ENCODE measurements at regions not wholly inside any gene's neighbourhood (a gene's known extent, or its start where the extent isn't known, plus 50 kb on each side); places are given as distances from the start of the nearest gene placed in this dataset.

DNA sequence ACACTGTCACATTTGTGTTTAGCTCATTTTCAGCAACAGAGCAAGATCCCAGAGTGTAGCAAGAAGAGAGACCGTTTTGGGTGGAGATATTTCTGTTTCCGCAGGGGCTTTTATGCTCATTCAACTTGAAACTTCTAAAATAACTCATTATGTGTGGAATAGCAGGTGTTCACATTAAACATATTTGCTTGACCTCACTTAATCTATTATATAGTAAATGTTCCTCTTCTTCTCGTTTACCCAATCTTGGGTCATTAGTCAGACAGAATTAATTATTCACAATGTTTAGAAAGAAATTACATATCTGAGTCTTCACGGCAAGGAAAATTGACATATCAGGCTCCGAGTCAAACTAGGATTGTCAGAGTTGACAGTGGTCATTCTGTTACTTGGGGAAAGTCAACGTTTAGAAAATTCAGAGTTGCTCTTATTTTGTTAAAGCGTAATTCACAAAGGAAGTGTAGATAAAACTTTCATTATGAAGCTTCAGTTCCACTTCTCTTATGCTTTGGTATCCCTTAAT is 222.9 kb downstream of the TPRG1 start (continued):
- TF ChIP-seq DDX20 (tag; IDR thresholded peaks at IDR 0.05; ENCODE audit: low read depth) (no peak), LARP7 (IDR thresholded peaks at IDR 0.05) (no peak), SIN3B (IDR thresholded peaks at IDR 0.05; ENCODE audit: low read depth) (no peak)
- TF ChIP-seq, protein P1, sequence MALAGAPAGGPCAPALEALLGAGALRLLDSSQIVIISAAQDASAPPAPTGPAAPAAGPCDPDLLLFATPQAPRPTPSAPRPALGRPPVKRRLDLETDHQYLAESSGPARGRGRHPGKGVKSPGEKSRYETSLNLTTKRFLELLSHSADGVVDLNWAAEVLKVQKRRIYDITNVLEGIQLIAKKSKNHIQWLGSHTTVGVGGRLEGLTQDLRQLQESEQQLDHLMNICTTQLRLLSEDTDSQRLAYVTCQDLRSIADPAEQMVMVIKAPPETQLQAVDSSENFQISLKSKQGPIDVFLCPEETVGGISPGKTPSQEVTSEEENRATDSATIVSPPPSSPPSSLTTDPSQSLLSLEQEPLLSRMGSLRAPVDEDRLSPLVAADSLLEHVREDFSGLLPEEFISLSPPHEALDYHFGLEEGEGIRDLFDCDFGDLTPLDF (CRISPR knock-in tag; IDR thresholded peaks at IDR 0.05), result no peak

DNA sequence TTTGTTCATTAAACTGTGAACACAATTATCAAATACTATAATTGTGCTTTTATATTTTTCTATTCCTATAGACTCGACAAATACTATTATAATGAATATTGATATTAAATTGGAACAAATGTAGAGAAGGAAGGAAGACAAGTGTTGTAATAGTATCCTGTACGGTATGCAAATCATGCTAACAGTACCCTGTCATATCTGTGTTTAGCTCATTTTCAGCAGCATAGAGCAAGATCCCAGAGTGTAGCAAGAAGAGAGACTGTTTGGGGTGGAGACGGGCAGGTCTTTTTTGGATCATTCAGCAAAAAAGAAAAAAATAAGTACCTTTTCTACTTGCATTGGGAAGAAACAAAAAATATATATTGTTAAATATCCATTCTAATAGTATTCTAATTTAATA is 224.1 kb downstream of the TPRG1 start:
- DNase-seq (ENCODE audit: extremely low read depth in 1 of 4, low spot score in 3 of 4) (no peak), FAIRE-seq (no peak), ATAC-seq (no peak)
- no peaks in the 10 kb centered on the region for H3K36me3 ChIP-seq (ENCODE audit: control insufficient read depth, insufficient read depth, low read length)
- intact Hi-C loops (cut with micrococcal nuclease) (no loop called here), in situ Hi-C loops (cut with MboI) (no loop called here)
- BruUV-seq (replicated peaks), result no TSS peak
- no peak overlapping the region for H3K4me3 ChIP-seq
- no peak overlapping the region for H2AFZ ChIP-seq (ENCODE audit: low read depth, low read length)
- no peak overlapping the region for H3K27ac ChIP-seq (ENCODE audit: extremely low read depth, low read depth, low read length)
- no peaks in the 10 kb centered on the region for H3K9me3 ChIP-seq (replicated peaks; ENCODE audit: control insufficient read depth, insufficient read depth, low read depth, low read length)
- no peaks in the 10 kb centered on the region for H4K20me1 ChIP-seq (replicated peaks; ENCODE audit: control insufficient read depth, insufficient read depth, low read length)
- H3K9me1 ChIP-seq (ENCODE audit: control insufficient read depth, insufficient read depth, low read length), result no peaks in the 10 kb centered on the region
- whole genome bisulfite sequencing (ENCODE audit: insufficient coverage, low coverage, missing lambda C conversion rate), result 2% methylated on average over 3 of the region's 3 CpGs
- H3K79me2 ChIP-seq (ENCODE audit: control insufficient read depth, insufficient read depth, low read length), result no peaks in the 10 kb centered on the region
- ChIA-PET CTCF (ENCODE audit: low intra/inter-chr PET ratio) (no interaction called here), POLR2A (no interaction called here)
- no peaks in the 10 kb centered on the region for H3K27me3 ChIP-seq (ENCODE audit: control insufficient read depth in 2 of 2, insufficient read depth in 2 of 2, low read length in 2 of 2)
- H3K4me1 ChIP-seq (replicated peaks in 1 of 2; ENCODE audit: control insufficient read depth in 2 of 2, insufficient read depth in 2 of 2, low read length in 2 of 2), result no peaks in the 10 kb centered on the region
- H3K9ac ChIP-seq (ENCODE audit: insufficient read depth in 1 of 2, low read depth in 2 of 2, low read length in 2 of 2), result no peak overlapping the region
- H3K4me2 ChIP-seq (ENCODE audit: insufficient read depth, low read length), result no peak overlapping the region
- TF ChIP-seq, protein P2, sequence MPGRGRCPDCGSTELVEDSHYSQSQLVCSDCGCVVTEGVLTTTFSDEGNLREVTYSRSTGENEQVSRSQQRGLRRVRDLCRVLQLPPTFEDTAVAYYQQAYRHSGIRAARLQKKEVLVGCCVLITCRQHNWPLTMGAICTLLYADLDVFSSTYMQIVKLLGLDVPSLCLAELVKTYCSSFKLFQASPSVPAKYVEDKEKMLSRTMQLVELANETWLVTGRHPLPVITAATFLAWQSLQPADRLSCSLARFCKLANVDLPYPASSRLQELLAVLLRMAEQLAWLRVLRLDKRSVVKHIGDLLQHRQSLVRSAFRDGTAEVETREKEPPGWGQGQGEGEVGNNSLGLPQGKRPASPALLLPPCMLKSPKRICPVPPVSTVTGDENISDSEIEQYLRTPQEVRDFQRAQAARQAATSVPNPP (IDR thresholded peaks at IDR 0.05; ENCODE audit: borderline replicate concordance, insufficient read depth, insufficient read length), result no peak
- no peak for TF ChIP-seq TBL1XR1 (IDR thresholded peaks at IDR 0.05; ENCODE audit: low read length in 2 of 2)
- TF ChIP-seq NONO (IDR thresholded peaks at IDR 0.05; ENCODE audit: low read depth in 2 of 2, low read length in 1 of 2), result no peak
- no peak for TF ChIP-seq ILK (tag; IDR thresholded peaks at IDR 0.05; ENCODE audit: borderline replicate concordance, low read depth)
- TF ChIP-seq, protein P3, sequence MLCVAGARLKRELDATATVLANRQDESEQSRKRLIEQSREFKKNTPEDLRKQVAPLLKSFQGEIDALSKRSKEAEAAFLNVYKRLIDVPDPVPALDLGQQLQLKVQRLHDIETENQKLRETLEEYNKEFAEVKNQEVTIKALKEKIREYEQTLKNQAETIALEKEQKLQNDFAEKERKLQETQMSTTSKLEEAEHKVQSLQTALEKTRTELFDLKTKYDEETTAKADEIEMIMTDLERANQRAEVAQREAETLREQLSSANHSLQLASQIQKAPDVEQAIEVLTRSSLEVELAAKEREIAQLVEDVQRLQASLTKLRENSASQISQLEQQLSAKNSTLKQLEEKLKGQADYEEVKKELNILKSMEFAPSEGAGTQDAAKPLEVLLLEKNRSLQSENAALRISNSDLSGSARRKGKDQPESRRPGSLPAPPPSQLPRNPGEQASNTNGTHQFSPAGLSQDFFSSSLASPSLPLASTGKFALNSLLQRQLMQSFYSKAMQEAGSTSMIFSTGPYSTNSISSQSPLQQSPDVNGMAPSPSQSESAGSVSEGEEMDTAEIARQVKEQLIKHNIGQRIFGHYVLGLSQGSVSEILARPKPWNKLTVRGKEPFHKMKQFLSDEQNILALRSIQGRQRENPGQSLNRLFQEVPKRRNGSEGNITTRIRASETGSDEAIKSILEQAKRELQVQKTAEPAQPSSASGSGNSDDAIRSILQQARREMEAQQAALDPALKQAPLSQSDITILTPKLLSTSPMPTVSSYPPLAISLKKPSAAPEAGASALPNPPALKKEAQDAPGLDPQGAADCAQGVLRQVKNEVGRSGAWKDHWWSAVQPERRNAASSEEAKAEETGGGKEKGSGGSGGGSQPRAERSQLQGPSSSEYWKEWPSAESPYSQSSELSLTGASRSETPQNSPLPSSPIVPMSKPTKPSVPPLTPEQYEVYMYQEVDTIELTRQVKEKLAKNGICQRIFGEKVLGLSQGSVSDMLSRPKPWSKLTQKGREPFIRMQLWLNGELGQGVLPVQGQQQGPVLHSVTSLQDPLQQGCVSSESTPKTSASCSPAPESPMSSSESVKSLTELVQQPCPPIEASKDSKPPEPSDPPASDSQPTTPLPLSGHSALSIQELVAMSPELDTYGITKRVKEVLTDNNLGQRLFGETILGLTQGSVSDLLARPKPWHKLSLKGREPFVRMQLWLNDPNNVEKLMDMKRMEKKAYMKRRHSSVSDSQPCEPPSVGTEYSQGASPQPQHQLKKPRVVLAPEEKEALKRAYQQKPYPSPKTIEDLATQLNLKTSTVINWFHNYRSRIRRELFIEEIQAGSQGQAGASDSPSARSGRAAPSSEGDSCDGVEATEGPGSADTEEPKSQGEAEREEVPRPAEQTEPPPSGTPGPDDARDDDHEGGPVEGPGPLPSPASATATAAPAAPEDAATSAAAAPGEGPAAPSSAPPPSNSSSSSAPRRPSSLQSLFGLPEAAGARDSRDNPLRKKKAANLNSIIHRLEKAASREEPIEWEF (CRISPR knock-in tag; IDR thresholded peaks at IDR 0.05), result no peak
- TF ChIP-seq NCOA2 (IDR thresholded peaks at IDR 0.05; ENCODE audit: partially characterized antibody in 2 of 2), result no peak
- TF ChIP-seq ZSCAN32 (CRISPR knock-in tag; IDR thresholded peaks at IDR 0.05), result no peak
- no peak for TF ChIP-seq ZNF561 (CRISPR knock-in tag; conservative IDR thresholded peaks at IDR 0.05)
- TF ChIP-seq, protein P4, sequence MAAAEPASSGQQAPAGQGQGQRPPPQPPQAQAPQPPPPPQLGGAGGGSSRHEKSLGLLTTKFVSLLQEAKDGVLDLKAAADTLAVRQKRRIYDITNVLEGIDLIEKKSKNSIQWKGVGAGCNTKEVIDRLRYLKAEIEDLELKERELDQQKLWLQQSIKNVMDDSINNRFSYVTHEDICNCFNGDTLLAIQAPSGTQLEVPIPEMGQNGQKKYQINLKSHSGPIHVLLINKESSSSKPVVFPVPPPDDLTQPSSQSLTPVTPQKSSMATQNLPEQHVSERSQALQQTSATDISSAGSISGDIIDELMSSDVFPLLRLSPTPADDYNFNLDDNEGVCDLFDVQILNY (CRISPR knock-in tag; IDR thresholded peaks at IDR 0.05), result no peak

Measured in K562 (cell line).